LHCN-M2 (cell line): ENCODE measurements at regions not wholly inside any gene's neighbourhood (a gene's known extent, or its start where the extent isn't known, plus 50 kb on each side); places are given as distances from the start of the nearest gene placed in this dataset.
"Not testable (repeated sequence)": the region's sequence is repeated elsewhere in the genome, so short reads cannot be mapped to it uniquely, and the experiment has no call there.

ENCODE experiments used
- DNase-seq: peaks from one replicate; pipeline ENCODE4 v3.0.0-alpha.2; 2012; ENCODE audit warnings: low read depth

DNA sequence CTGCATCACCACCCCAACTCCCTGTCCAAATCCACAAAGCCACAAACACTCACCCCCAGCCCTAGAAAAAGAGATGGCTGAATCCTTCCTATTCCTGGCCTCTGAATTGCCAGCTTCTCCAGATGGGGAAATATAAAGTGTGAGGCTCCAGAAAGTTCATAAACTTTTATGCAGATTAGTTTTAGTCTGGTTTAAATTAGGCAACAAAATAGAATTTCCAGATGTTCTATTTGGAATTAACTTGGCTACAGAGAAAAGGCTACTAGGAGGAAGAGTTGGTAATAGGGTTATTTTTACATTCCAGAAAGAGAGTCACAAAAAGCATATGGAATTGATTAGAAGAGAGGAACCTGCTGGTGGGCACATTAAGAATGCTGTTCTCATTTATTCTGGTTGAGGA, 56.0 kb downstream of the EN1 start:
- DNase-seq: no peak

DNA sequence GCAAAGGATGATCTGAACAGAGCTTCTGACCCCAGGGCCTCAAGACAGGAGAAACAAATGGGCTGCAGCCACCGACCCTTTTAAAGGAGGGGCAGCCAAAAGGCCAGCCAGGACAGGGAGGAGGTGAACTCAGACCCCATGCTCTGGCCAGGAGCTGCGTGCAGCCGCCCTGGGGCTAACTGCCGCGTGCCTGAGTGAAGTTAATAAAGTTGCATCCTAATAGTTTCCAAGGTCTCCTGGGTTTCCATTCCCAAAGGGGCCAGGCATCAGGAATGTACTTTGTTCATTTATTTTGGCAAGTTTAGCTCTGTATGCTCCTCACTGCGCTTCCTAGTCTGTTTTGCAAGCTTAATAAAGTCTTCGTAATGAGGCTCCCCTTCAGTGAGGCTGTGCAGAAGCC, 60.7 kb downstream of the EN1 start:
- DNase-seq: no peak

DNA sequence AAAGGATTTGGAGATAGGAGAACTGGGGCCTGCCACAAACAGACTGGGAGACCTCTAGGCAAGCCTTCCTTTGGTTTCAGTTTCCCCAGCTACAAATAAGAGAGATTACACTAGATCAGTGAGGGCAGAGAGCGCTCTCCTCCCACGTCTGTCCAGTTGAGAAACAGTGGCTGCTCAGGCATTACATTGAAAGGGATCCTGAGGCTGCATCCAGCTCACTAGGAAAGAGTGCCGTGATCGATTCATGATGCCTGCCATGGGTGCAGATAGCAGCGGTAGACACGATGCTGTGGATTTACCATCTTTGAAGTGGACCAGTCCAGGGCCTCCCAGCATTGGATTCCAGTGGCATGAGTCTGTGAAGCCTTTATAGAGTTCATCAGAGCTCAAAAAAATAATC, 62.6 kb downstream of the EN1 start:
- no peak for DNase-seq

DNA sequence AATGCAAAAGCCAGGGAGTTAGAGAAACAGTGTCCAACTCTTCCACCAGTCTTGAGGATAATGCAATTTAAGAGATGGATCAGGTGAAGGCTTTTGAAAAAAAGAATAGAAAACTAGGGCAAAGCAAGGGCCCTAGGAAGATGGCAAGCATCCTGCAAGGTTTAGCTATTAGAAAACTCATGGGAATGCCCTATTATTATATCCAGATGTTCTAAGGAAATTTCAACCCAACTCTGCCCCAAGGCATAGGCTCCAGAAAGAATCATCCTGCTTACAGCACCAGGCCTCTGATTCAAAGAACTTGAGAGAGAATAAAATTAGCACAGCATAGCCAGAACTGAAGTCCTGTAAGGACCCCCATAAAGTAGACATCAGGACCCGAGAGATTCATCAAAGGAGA, 68.1 kb downstream of the EN1 start:
- no peak for DNase-seq

DNA sequence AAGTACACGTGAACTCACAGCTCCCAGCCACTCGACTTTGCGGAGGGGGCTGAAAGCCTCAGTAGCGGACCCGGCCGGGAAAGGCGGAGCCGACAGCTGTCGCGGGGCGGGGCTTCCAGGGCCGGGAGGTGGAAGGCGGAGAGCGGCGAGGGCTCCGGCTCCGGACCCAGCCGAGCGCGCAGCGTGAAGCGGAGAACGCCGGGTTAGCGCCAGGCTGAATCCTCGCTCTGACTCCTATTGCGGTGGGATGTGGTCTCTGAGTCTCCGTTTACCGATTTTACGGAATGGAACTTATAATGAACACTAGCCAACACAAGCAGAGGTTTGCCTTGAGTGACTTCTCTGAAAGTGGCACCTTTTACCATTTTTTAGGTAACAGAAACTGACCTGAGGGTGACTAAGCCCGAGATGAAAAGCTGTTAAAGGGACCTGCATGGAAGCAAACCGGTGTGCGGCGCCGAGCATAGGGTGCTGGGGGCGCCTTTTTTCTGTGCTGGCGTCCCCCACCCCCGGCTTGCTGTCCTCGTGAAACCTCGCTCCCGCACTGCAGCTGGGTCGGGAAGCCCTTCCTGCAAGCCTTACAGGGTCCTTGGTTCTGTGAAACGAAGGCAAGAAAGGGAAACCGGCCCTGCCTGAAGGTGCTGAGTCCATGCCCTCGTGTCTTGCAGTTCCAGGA, 72.9 kb downstream of the EN1 start:
- DNase-seq: peak; percentile 36

DNA sequence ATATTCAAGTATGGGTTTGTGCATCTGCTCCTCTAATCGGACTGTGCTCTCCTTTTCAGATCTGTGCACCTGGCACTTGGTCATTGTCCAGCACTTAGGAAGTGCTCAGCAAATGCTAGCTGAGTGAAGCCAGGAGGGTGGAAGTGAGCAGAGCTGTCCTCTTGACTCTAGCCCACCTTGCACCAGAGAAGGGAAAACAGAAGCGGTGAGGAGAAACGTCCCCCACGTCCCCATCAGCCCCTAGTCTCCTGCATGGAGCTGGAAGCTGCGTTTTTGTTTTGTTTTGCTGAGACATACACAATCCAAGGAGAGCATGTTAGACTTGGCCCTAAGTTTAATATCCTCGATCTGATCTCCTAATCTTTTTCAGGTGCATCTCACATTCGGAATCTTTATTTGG, 73.6 kb downstream of the EN1 start:
- no peak for DNase-seq

DNA sequence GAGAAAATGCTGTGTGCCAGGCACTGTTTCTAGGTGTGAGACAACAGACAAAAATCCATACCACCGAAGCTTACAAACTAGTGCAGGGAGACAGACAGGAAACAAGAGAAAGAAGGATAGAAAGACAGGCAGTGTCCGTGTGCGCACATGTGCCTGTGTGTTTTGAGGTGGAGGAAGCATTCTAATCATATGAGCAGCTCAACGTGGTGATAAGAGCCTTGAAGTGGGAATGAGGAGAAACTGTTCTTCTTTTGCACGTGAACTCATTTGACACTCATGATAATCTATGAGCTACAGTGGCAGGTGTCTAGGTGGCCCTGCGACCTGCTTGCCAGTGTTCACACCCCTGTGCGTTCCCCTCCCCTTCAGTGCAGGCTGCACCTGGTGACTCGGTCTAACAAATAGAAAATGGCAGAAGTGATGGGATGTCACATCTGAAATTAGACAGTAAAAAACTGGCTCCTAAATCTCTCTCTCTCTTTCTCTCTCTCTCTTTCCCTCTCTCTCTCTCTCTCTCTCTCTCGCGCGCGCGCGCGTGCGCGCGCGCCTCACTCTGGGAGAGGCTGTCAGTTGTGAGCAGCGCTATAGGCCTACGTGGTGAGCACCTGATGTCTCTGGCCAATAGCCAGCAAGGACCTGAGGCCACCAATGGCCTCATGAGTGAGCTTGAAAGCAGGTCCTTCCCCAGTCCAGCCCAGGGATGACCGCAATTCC, 74.8 kb downstream of the EN1 start:
- no peak for DNase-seq

DNA sequence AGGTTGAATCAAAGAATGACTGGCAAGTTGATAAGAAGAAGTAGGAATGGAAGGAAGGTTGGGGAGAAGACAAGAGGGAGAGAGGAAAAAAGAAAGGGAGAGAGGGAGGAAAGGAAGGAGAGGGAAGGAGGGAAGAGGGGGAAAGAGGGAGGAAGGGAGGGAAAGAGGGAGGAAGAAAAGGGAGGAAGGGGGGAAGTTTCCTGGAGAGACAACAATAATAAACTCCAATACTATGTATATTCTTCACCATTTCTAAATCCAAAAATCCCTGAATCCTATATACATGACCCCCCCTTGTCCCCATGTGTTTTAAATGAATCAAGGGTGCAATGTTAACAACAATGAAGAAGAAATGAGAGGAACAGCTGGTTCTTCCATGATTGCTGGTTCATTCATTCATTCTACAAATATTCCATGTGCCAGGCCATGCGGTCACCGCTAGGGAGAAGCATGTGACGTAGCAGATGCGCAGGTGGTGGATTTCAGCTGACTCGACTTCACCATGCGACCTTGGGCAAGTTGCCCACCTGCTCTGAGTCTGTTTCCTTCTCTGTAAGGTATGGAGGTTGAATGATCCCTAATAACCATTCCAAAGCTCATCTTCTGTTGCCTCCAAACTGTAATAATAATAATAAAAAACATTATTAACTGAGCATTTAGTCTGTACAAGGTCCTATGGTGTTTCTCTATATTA, 77.6 kb downstream of the EN1 start:
- DNase-seq: no peak

DNA sequence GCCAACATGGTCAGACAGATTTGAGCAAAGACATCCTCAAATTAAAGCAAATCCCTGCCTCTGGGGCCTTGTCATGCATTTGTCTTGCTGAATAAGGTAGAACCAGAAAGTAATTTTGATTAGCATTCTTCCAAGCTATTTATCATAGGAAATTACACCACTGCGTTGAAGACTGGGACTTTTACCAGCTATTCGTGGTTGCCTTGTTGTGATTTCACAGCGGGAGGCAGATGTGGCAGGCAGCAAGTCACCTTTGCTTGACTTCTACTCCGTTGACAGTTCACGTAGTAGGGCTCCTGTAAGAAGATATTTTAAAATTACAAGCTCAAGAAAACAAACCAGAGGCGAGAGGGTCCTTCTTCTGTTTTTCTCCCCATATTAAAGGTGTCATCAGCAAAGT, 80.6 kb downstream of the EN1 start:
- DNase-seq: no peak

DNA sequence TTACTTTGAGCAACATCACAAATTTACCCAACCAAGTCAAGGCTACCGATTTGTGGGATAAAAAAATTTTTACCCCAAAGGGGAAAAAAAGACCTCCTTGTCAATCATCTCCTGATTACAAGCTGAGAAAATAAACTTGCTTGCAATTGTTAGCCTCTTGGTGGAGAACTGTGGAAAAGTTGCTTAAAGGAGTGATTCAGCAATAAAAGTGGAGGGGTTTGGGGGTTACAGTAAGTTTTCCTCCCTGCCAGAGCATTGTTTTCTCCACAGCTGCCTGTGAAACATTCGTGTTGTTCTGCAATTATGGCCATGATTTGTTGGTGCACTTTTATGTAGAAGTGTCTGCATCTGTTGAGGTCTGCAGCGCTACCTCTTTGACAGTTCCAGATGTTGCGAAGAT, 82.6 kb downstream of the EN1 start:
- DNase-seq: no peak

DNA sequence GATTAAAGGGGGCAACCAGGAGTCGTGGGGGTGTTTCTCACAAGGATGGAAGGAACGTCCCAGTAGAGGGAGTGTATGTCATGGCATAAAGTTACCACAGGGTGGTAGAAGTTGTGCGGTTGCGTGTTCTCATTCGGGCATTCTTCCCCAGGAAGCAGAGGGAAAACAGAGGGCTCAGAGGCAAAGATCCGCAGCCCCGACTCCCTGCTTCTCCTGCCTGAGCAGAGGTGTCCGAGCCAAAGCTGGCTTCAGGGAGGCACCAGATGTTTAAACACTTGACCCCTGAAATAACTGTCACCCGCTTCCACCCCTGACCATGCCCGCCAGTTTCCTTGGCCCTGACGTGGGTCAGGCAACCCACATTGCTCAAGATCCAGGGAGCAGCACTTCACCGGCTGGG, 83.7 kb downstream of the EN1 start:
- peak; percentile 41 for DNase-seq

DNA sequence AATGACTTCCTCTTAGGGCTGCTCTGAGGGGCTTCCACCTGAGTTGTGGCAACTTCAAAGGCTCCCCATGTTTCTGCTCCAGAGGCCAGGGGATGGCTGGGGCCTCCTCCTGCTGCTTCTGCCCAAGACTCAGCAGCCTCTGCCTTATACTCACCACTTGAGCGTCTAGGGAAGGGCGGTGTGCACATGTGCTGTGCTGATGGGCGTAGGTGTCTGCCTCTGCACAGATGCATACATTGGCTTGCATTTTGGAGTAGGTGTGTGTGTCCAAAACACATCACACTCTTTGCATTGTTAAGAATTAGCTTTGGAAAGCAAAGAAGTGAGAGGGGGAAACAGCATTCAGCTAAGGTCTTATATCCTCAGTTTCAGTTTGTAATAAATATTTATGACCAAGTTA, 85.2 kb downstream of the EN1 start:
- DNase-seq: no peak

DNA sequence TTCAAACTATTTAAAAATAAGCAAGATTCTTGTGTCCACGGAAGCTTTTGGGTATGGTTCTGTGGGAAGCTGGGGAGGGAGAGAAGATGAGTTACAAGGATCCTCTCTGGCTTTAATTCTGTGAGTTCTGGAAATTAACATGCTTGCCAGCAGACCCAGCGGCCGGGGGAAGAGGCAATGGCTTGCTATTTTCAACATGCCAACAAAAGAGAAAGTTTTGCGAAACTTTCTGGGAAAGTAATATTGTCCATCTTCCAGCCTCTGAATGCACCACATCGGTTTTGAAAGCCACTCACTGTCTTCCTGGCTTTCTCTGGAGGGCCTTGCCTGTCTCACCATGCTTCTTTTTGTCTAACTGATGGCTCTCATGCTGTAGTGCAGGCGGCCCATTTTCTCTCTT, 85.7 kb downstream of the EN1 start:
- no peak for DNase-seq

DNA sequence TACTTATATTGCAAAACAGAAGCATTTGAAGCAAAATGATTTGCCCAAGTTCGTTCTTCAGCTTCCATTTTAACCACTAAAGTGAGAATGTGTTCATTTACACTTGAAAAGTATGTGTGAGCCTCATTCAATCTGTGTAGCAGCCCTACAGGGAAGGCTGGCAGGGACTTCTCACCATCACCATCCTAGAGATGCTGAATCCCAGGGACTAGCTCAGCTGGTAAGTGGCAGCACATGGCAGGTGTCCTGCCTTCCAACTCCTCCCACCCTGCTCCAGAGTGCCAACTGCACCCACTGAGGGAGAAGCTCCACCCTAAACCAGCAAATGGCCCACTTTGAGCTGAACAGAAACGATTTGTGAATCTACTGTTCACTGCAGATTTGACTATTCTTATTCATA, 91.5 kb downstream of the EN1 start:
- no peak for DNase-seq

DNA sequence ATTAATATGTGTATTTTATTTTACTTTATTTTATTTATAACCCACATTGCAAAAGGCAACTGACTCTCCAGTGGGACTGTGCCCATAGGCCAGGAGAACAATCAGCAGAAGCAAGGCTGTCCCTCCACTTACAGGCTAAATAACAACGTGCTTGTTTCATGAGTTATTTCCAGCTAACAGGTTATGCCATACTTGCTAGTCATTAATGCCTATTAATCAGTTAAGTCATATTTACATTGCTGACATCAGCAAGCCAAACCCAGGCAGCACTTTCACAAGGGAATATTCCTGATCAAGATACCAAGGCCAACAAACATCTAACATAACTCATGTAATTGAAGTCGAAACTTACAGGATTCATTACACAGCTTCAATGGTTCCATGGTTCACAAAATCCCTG, 92.1 kb downstream of the EN1 start:
- DNase-seq: no peak

DNA sequence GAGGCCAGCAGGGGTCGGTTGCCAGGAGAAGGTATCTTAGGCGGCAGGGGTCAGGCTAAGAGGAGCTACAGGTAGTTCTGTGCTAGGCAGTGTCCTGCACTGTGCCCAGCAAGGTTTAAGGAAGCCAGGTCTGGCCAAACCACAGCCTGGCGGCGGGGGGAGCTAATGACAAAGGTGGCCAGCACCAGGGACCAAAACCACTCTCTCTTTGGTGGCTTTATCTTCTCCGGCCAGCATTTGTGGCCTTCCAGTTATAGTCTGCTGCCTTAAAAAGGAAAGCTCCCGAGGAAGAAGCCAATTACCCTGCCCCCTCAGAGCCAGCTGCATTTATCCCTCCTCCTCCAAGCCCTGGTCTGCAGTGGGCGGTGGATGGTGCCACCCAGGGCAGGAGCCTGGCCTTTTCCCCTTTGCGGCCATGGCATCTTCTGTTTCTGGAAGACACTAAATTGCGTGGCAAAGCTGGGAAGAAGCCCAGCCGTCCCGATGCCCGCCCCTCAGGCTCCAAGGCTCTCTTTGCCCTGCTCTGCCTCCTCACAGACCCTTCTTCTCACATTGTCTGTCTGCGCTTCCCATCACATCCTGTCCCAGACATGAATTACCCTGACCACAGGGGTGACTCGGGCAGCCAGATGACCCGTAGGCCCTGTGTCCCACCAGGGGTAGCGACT, 94.6 kb downstream of the EN1 start:
- DNase-seq: no peak

DNA sequence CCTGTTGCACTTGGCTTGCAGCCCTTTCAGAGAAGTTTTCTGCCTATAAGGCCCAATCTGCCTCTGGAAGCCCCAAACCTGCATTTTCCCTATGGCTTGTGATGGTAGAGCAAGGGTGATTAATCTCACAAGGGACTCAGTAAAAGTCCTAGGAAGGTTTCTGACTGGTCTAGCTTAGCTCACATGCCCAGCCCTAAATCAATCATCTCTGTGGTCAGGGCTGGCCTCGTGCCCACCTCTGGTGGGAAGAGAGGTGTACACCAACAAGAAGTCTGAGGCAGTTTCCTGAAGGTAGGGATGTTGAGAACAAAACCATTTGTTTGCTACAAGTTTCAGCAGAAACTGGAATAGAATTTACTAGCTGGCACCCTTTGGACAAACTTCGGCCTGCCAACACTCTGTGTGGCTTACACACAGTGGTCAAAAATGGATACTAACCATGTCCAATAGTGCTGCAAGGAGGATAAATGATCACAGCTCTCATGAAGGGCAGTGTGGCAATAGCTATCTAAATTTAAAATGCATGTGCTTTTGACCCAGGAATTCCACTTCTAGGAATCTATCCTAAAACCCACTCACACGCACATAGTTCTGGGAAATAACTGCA, 96.4 kb downstream of the EN1 start:
- DNase-seq: peak; percentile 11

DNA sequence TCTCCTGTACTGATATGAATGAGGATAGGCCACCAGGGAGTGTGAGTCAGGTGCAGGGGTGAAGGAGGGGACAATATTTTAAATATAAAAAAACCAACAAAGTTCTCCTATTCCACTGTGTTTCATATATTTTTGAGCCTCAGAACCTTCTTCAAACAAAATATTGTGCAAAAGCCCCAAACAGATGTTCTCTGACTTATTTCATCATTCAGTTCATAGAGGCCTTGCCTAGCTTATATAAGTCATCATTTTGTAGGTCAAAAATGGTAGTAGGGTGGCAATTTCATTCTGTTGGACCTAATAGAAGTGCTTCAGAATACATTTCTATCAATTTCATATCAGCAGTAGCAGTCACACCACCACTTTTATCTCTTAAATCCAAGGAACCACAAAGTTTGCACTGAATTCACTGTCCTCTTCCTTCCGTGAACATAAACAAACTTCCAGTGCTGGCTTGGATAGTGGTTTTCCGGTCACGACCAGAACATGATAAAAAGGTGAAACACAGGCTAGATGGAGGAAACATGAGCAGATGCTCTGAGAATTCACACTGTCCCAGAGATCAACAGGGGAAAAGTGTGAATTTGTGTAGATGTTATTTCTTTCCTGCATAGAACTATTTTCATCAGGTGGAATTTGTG, 99.1 kb downstream of the EN1 start:
- no peak for DNase-seq

DNA sequence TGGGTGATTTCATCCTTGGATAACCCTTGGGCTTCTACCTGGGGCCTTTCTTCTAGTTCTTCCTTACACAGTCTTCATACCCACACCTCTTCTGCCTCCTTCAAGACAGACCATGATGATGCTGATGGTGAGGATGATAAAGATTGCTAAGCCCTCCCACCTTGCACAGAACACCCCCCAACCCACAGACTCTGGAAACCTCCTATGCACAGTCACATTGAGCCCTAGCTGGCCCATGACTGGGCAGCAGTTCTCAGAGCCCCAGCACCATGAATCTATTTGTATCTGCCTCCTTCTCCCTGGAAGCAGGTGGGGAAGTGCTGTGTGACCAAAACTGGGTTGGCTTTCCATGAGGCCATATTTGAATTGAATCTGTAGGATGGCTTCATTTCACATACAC, 99.8 kb downstream of the EN1 start:
- DNase-seq: no peak

DNA sequence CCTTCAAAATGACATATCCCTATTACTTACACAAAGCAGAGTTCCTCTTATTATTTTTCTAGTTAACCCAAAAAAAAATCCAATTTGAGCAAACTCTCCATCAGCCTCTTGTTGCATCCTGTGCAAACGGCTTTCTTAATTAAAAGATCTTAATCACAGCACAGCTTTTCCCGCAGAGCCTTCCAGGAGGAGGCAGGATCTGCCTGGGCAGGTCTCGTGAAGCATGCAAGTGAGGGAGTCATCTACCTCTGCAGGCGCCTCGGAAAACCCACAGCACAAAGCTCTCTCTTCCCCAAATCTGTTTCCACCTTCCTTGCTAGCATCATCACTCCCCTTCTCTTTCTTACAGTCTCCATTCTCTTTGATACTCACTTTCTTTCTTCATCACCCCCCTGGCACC, 100.4 kb downstream of the EN1 start:
- DNase-seq: no peak

DNA sequence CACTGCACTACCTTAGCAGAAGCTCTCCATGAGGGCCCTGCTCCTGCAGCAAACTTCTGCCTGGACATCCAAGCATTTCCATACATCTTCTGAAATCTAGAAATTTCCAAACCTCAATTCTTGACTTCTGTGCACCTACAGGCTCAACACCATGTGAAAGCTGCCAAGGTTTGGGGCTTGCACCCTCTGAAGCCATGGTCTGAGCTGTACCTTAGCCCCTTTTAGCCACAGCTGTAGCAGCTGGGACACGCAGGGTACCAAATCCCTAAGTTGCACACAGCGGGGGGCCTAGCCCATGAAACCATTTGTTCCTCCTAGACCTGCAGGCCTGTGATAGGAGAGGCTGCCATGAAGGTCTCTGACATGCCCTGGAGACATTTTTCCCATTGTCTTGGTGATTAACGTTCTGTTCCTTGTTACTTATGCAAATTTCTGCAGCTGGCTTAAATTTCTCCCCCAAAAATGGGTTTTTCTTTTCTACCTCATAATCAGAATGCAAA, 102.7 kb downstream of the EN1 start:
- DNase-seq: not testable (repeated sequence)
